ENCODE measurements at regions not wholly inside any gene's neighbourhood (a gene's known extent, or its start where the extent isn't known, plus 50 kb on each side); places are given as distances from the start of the nearest gene placed in this dataset.
A peak's percentile ranks its signal among the peaks of the same experiment; 100 is the strongest.

GRCh38 chr4:29304595-29304994, 1415.6 kb upstream of the PCDH7 start:
- TF ChIP-seq CTCF (conservative IDR thresholded peaks at IDR 0.05; ENCODE audit: control insufficient read depth, insufficient read depth, low read depth, low read length), result no peak
- peak; percentile 50 for DNase-seq (ENCODE audit: low read depth)
- H3K4me3 ChIP-seq (ENCODE audit: control insufficient read depth, low read depth, low read length), result no peak overlapping the region

- H3K4me3 ChIP-seq (ENCODE audit: control insufficient read depth, low read depth, low read length), result no peak overlapping the region
- DNase-seq (ENCODE audit: low read depth), result no peak
- TF ChIP-seq CTCF (conservative IDR thresholded peaks at IDR 0.05; ENCODE audit: control insufficient read depth, insufficient read depth, low read depth, low read length), result no peak
Measured at GRCh38 chr4:29307256-29307655, 1412.9 kb upstream of the PCDH7 start.

- no peak for TF ChIP-seq CTCF (conservative IDR thresholded peaks at IDR 0.05; ENCODE audit: control insufficient read depth, insufficient read depth, low read depth, low read length)
- H3K4me3 ChIP-seq (ENCODE audit: control insufficient read depth, low read depth, low read length), result no peak overlapping the region
- DNase-seq (ENCODE audit: low read depth), result no peak
Measured at GRCh38 chr4:29307755-29308154, 1412.4 kb upstream of the PCDH7 start.

GRCh38 chr4:29309050-29309449, 1411.1 kb upstream of the PCDH7 start:
- DNase-seq (ENCODE audit: low read depth), result peak; percentile 80
- TF ChIP-seq CTCF (conservative IDR thresholded peaks at IDR 0.05; ENCODE audit: control insufficient read depth, insufficient read depth, low read depth, low read length), result no peak

GRCh38 chr4:29310252-29310651, 1409.9 kb upstream of the PCDH7 start:
- no peak for DNase-seq (ENCODE audit: low read depth)
- H3K4me3 ChIP-seq (ENCODE audit: control insufficient read depth, low read depth, low read length), result no peak overlapping the region
- no peak for TF ChIP-seq CTCF (conservative IDR thresholded peaks at IDR 0.05; ENCODE audit: control insufficient read depth, insufficient read depth, low read depth, low read length)

More at GRCh38 chr4:29309050-29309449, 1411.1 kb upstream of the PCDH7 start:
- H3K4me3 ChIP-seq (ENCODE audit: control insufficient read depth, low read depth, low read length), result no peak overlapping the region

GRCh38 chr4:29311247-29311646, 1408.9 kb upstream of the PCDH7 start:
- no peak overlapping the region for H3K4me3 ChIP-seq (ENCODE audit: control insufficient read depth, low read depth, low read length)
- TF ChIP-seq CTCF (conservative IDR thresholded peaks at IDR 0.05; ENCODE audit: control insufficient read depth, insufficient read depth, low read depth, low read length), result no peak
- peak; percentile 44 for DNase-seq (ENCODE audit: low read depth)

Measured in fibroblast of mammary gland (primary cell).